ENCODE measurements at regions not wholly inside any gene's neighbourhood (a gene's known extent, or its start where the extent isn't known, plus 50 kb on each side); places are given as distances from the start of the nearest gene placed in this dataset.

DNA sequence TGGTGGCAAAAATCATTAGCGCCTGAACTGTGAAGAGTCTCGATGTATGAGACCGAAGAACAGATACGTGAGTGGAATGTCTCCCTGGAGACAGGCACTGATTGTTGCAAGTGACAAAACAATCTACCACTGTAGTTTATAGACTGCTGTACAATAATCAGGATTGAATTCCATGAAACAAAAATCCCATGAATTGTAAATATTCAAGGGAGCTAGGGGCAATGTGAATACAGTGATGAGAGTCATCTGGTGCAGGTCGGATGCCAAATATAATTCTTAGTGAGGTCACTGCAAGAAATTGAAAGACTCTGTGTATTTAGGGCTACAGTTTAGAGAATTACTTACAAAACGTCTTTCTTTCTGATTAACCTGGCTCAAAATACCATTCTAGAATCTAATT is 594.4 kb upstream of the VSTM2A start:
- no peaks in the 10 kb centered on the region for H3K79me2 ChIP-seq (ENCODE audit: control insufficient read depth, insufficient read depth, low read length)
- intact Hi-C loops (cut with micrococcal nuclease): no loop called here
- no peaks in the 10 kb centered on the region for H3K27me3 ChIP-seq (ENCODE audit: control insufficient read depth in 2 of 2, insufficient read depth in 2 of 2, low read length in 2 of 2)
- no peaks in the 10 kb centered on the region for H3K9me1 ChIP-seq (ENCODE audit: control insufficient read depth, insufficient read depth, low read length)
- TF ChIP-seq FOXO4 (CRISPR knock-in tag; IDR thresholded peaks at IDR 0.05): no peak
- no peak for TF ChIP-seq ZNF224 (CRISPR knock-in tag; IDR thresholded peaks at IDR 0.05)
- TF ChIP-seq ZNF830 (CRISPR knock-in tag; IDR thresholded peaks at IDR 0.05): no peak
- TF ChIP-seq ARID2 (IDR thresholded peaks at IDR 0.05): no peak
- no peak for TF ChIP-seq POLR2H (tag; IDR thresholded peaks at IDR 0.05; ENCODE audit: low read depth)
- TF ChIP-seq HNRNPUL1 (IDR thresholded peaks at IDR 0.05; ENCODE audit: low read length): no peak
- no peak for TF ChIP-seq TBP (optimal IDR thresholded peaks at IDR 0.05; ENCODE audit: low read depth, low read length)
- TF ChIP-seq FOS (IDR thresholded peaks at IDR 0.05; ENCODE audit: extremely low read depth, insufficient read length): no peak
- TF ChIP-seq ESRRB (CRISPR knock-in tag; IDR thresholded peaks at IDR 0.05; ENCODE audit: borderline replicate concordance): no peak
- no peak for TF ChIP-seq ZNF655 (CRISPR knock-in tag; IDR thresholded peaks at IDR 0.05)
- no peak for TF ChIP-seq L3MBTL2 (IDR thresholded peaks at IDR 0.05)
- no peak for TF ChIP-seq MEF2A (IDR thresholded peaks at IDR 0.05; ENCODE audit: control insufficient read depth, low read depth, low read length)
- TF ChIP-seq, protein P1, sequence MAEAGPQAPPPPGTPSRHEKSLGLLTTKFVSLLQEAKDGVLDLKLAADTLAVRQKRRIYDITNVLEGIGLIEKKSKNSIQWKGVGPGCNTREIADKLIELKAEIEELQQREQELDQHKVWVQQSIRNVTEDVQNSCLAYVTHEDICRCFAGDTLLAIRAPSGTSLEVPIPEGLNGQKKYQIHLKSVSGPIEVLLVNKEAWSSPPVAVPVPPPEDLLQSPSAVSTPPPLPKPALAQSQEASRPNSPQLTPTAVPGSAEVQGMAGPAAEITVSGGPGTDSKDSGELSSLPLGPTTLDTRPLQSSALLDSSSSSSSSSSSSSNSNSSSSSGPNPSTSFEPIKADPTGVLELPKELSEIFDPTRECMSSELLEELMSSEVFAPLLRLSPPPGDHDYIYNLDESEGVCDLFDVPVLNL (CRISPR knock-in tag; IDR thresholded peaks at IDR 0.05; ENCODE audit: low read depth): no peak
- TF ChIP-seq RBM34 (IDR thresholded peaks at IDR 0.05; ENCODE audit: borderline replicate concordance, insufficient read depth, low read length): no peak
- H3K9me3 ChIP-seq (replicated peaks; ENCODE audit: control insufficient read depth, insufficient read depth, low read depth, low read length): no peaks in the 10 kb centered on the region
- no peak overlapping the region for H3K4me3 ChIP-seq
- no peaks in the 10 kb centered on the region for H3K4me1 ChIP-seq (replicated peaks in 1 of 2; ENCODE audit: control insufficient read depth in 2 of 2, insufficient read depth in 2 of 2, low read length in 2 of 2)
- 0% methylated on average over 6 of the region's 6 CpGs for WGBS (ENCODE audit: insufficient coverage, low coverage, missing lambda C conversion rate)
- ChIA-PET CTCF (ENCODE audit: low intra/inter-chr PET ratio) (no interaction called here), POLR2A (no interaction called here)
- H2AFZ ChIP-seq (ENCODE audit: low read depth, low read length): no peak overlapping the region
- DNase-seq (ENCODE audit: extremely low read depth in 1 of 4, low spot score in 3 of 4) (no peak), FAIRE-seq (no peak), ATAC-seq (no peak)
- no peak overlapping the region for H3K9ac ChIP-seq (ENCODE audit: insufficient read depth in 1 of 2, low read depth in 2 of 2, low read length in 2 of 2)
- no peaks in the 10 kb centered on the region for H3K36me3 ChIP-seq (ENCODE audit: control insufficient read depth, insufficient read depth, low read length)
- no TSS peak for BruUV-seq (replicated peaks)
- no peak overlapping the region for H3K4me2 ChIP-seq (ENCODE audit: insufficient read depth, low read length)
- no peaks in the 10 kb centered on the region for H4K20me1 ChIP-seq (replicated peaks; ENCODE audit: control insufficient read depth, insufficient read depth, low read length)
- in situ Hi-C loops (cut with MboI): no loop called here
- no peak overlapping the region for H3K27ac ChIP-seq (ENCODE audit: extremely low read depth, low read depth, low read length)
